Right lobe of liver (tissue), 6 donors: ENCODE measurements at regions not wholly inside any gene's neighbourhood (a gene's known extent, or its start where the extent isn't known, plus 50 kb on each side); places are given as distances from the start of the nearest gene placed in this dataset.
"Not testable (repeated sequence)": the region's sequence is repeated elsewhere in the genome, so short reads cannot be mapped to it uniquely, and the experiment has no call there.

ENCODE experiments used
- ATAC-seq, 4 donors: fragments of 200-7000 bp; cut with Tn5 transposase; one replicate each; pipeline ENCODE4 v1.9.1; 2020; ENCODE audit warnings: mild to moderate bottlenecking in 4 of 4, moderate library complexity in 4 of 4
- DNase-seq, 3 donors: peaks; one replicate each; pipeline ENCODE4 v3.0.0-alpha.2; 2020
- H3K27ac ChIP-seq, 3 donors: fragments of 200-600 bp; one replicate each; pipeline ENCODE4 v1.8.0; 2022
- H3K27me3 ChIP-seq, 2 donors: fragments of 200-600 bp; one replicate each; pipeline ENCODE4 v1.8.0; 2022
- H3K36me3 ChIP-seq, 4 donors: fragments of 200-600 bp; sonication (generic) in 1 of 4; one replicate each; pipeline versions ENCODE4 v1.5.1 to v1.8.0; 2017 to 2022; ENCODE audit warnings: control low read depth in 1 of 4
- H3K4me1 ChIP-seq, 4 donors: fragments of 200-600 bp; sonication (generic) in 1 of 4; one replicate each; pipeline versions ENCODE4 v1.5.1 to v1.8.0; 2017 to 2022; ENCODE audit warnings: control low read depth in 1 of 4
- H3K4me3 ChIP-seq, 3 donors: fragments of 200-600 bp; one replicate each; pipeline ENCODE4 v1.8.0; 2022
- H3K9me3 ChIP-seq, 4 donors: fragments of 200-600 bp; sonication (generic) in 1 of 4; one replicate each; pipeline versions ENCODE4 v1.5.1 to v1.8.0; 2017 to 2022; ENCODE audit warnings: control low read depth in 1 of 4
- POLR2A ChIP-seq: fragments of 450-650 bp; IDR thresholded peaks from one replicate; pipeline ENCODE4 v1.6.1; 2017; ENCODE audit warnings: antibody characterized with exemption, mild to moderate bottlenecking
- WGBS: methylation state at CpG from one replicate; pipeline ENCODE4 v1.1.6; 2018; ENCODE audit warnings: low coverage, low lambda C conversion rate; ENCODE audit not compliant: insufficient coverage; ENCODE audit errors: missing lambda C conversion rate; 5-methylcytosine and 5-hydroxymethylcytosine counted together
- intact Hi-C, 2 donors: fragments of 100-400 bp; cut with DNase I; formaldehyde crosslinking; loops; one replicate each; pipeline versions ENCODE4 v1.11.2 to v1.14.1; 2022
- TF ChIP-seq, protein P1 (sequence below), 4 donors: fragments of 200-600 bp in 3 of 4; fragments of 450-650 bp in 1 of 4; IDR thresholded peaks; one replicate each; pipeline versions ENCODE4 v1.5.1 to v1.8.0; 2016 to 2022; ENCODE audit warnings: antibody characterized with exemption in 4 of 4, mild to moderate bottlenecking in 2 of 4
- donor health status: DM: no; HTN: yes; CAD: no.
- donor health status: DM: no; HTN: no; CAD: no.
- donor health status: DM: no; HTN: no; CAD: no.
- donor health status: DM: no; HTN: yes; CAD: no.
- donor health status: DM: no; HTN: yes; CAD: no.

DNA sequence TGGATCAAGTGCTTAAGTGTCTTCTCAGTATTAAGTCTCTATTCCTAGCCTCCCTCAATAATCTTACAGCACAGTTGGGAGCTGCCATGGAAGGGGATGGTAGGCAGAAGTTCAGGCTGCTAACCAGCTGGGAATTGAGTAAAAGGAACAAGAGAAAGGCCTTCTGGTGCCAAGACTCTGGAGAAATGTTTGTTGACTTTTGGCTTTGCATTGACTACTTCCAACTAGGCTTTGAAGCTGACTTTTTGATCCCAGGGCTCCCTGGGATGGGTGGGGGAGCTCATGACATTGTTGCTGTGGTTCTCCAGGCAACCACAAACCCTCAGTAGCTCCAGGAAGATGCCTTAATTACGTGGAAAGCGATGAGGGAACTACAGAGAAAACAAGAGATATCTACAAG lies 85.2 kb upstream of the HTR4 start:
- H3K4me1 ChIP-seq, result peaks cover 0 to 48% (median 17%) of the 10 kb centered on the region in 4 donors
- 14% methylated on average over 2 of the region's 2 CpGs for WGBS
- no peaks in the 10 kb centered on the region for H3K9me3 ChIP-seq
- peak overlapping the region; percentile 22 to 66 (median 63) for H3K27ac ChIP-seq
- ATAC-seq (peak; percentile 59 to 77 (median 66)), DNase-seq (peak in 1 of 3 donors; percentile 66)
- H3K36me3 ChIP-seq, result no peaks in the 10 kb centered on the region
- peak overlapping the region in 1 of 3 donors; percentile 22 for H3K4me3 ChIP-seq
- intact Hi-C loops, result loop anchor here in 1 of 2 donors (10.0 kb wide), 1 partner anchor 385 kb away; no protein-coding TSS in a partner anchor
- H3K27me3 ChIP-seq, result no peaks in the 10 kb centered on the region
- no peak for TF ChIP-seq POLR2A
- TF ChIP-seq, protein P1, sequence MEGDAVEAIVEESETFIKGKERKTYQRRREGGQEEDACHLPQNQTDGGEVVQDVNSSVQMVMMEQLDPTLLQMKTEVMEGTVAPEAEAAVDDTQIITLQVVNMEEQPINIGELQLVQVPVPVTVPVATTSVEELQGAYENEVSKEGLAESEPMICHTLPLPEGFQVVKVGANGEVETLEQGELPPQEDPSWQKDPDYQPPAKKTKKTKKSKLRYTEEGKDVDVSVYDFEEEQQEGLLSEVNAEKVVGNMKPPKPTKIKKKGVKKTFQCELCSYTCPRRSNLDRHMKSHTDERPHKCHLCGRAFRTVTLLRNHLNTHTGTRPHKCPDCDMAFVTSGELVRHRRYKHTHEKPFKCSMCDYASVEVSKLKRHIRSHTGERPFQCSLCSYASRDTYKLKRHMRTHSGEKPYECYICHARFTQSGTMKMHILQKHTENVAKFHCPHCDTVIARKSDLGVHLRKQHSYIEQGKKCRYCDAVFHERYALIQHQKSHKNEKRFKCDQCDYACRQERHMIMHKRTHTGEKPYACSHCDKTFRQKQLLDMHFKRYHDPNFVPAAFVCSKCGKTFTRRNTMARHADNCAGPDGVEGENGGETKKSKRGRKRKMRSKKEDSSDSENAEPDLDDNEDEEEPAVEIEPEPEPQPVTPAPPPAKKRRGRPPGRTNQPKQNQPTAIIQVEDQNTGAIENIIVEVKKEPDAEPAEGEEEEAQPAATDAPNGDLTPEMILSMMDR (IDR thresholded peaks at IDR 0.05), result no peak

DNA sequence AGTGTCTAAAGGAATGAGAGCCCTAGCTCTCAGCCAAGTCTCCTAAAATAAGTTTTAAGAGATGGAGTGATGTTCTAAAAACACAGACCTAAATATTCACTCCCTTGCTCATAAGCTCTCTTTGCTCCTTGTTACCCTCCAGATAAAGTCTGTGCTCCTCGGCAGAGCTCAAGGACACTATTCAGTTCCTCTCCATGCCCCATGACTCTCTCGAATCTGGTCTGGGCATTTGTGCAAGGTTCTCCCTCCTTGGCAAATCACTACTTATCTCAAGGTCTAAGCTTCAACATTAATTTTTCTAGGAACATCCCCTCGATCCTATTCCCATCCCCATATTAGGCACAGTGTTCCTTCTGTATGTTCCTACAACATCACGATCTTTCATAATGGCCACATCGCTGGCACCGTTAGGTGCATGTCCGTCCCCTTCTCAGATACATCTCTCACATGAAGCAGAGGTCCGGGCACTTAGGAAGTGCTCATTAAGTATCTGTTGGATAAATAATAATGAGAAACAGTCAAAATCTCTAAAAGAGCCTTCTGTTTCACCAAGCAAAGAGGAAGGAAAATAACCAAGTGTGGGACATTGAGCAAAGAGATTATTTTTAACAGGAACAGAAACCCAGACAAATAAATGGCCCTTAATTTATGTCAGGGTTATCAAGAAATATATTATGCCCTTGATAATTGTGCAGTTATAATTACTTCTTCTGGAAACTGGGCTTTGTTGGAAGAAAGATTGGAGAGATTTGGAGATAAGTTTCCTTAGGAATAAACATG lies 85.9 kb upstream of the HTR4 start:
- DNase-seq (no peak), ATAC-seq (no peak)
- Histone ChIP-seq H3K9me3 (no peaks in the 10 kb centered on the region), H3K27me3 (no peaks in the 10 kb centered on the region), H3K27ac (peak overlapping the region in 2 of 3 donors; percentile 53 to 63), H3K4me3 (no peak overlapping the region), H3K4me1 (peaks cover 0 to 48% (median 17%) of the 10 kb centered on the region in 4 donors), H3K36me3 (no peaks in the 10 kb centered on the region)
- intact Hi-C loops, result loop anchor here (5.0 to 10.0 kb wide), 2 partner anchors 215 to 372 kb away; no protein-coding TSS in a partner anchor
- TF ChIP-seq POLR2A, result no peak
- TF ChIP-seq, protein P1 (IDR thresholded peaks at IDR 0.05), result no peak
- WGBS, result 50% methylated on average over 8 of the region's 8 CpGs

DNA sequence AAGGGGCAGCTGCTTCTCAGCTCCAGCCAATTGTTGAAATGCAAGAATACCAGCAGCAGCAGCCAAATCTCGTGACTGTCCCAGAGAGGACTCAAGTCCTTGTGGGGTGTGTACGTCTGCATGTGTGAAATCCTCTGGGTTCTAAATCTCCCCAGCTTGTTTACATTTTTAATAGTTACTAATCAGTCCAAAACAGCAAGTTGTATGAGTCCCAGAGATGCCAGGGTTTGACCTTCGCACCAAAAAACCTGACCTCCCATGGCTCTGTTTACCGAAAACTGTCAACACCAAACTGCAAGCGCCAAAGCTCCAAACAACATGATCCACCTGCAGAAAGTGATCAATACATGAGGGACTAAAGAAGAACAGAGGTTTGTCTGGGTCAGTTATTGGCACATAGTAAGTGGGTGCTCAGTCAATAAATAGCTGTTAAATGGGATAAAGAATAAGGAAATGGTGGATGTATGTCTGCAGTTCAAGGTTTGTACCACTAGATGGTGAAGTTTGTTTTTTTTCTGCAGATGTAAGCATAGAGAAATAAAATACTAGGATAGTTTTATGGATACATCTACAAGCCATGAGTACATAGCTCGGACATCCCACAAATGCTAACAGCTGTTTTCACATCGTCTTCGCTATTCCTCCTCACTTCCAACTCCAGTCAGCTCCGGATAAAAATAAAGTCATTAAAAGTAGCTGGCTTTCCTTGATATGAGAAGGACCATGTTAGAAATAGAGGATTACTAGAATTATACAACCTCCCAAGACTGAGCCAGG lies 85.3 kb upstream of the ADRB2 start:
- Histone ChIP-seq H3K27me3 (no peaks in the 10 kb centered on the region), H3K9me3 (no peaks in the 10 kb centered on the region), H3K4me3 (no peak overlapping the region), H3K36me3 (no peaks in the 10 kb centered on the region), H3K4me1 (peaks cover 0 to 48% (median 17%) of the 10 kb centered on the region in 4 donors), H3K27ac (peak overlapping the region in 1 of 3 donors; percentile 53)
- DNase-seq (peak; percentile 29 to 66 (median 55)), ATAC-seq (peak; percentile 66 to 75 (median 71))
- WGBS, result 17% methylated on average over 8 of the region's 9 CpGs
- intact Hi-C loops, result loop anchor here (5.0 to 10.0 kb wide), 2 partner anchors 214 to 371 kb away; no protein-coding TSS in a partner anchor
- no peak for TF ChIP-seq POLR2A
- TF ChIP-seq, protein P1 (IDR thresholded peaks at IDR 0.05), result peak; percentile 74 to 89 (median 76)

DNA sequence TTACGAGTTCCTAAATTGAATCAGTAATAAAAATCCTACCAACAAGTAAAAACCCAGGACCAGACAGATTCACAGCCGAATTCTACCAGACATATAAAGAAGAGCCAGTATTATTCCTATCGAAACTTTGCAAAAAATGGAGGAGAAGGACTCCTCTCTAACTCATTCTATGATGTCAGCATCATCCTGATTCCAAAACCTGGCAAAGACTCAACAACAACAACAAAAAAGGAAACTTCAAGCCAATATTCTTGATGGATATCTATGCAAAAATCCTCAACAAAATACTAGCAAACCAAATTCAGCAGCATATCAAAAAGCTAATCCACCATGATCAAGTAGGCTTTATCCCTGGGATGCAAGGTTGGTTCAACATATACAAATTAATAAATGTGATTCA lies 84.6 kb upstream of the ADRB2 start:
- not testable (repeated sequence) for H3K4me3 ChIP-seq, H3K27ac ChIP-seq, H3K36me3 ChIP-seq, H3K9me3 ChIP-seq, H3K27me3 ChIP-seq, ATAC-seq, DNase-seq
- H3K4me1 ChIP-seq, result peaks cover 0 to 48% (median 17%) of the 10 kb centered on the region in 4 donors
- intact Hi-C loops, result loop anchor here (5.0 to 10.0 kb wide), 2 partner anchors 213 to 371 kb away; no protein-coding TSS in a partner anchor
- WGBS, result 60% methylated on average over 3 of the region's 3 CpGs

DNA sequence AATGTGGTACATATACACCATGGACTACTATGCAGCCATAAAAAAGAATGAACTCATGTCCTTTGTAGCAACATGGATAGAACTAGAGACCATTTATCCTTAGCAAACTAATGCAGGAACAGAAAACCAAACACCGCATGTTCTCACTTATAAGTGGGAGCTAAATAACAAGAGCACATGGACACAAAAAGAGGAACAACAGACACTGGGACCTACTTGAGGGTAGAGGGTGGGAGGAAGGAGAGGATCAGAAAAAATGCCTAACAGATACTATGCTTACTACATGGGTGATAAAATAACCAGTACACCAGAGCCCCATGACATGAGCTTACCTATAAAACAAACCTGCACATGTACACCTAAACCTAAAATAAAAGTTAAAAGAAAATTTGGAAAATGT lies 82.0 kb upstream of the ADRB2 start:
- not testable (repeated sequence) for ATAC-seq
- intact Hi-C loops, result loop anchor here (5.0 to 10.0 kb wide), 2 partner anchors 210 to 368 kb away; no protein-coding TSS in a partner anchor

More for the DNA sequence above, 82.0 kb upstream of the ADRB2 start:
- H3K27ac ChIP-seq, H3K9me3 ChIP-seq, H3K27me3 ChIP-seq, H3K4me3 ChIP-seq, H3K36me3 ChIP-seq, DNase-seq: not testable (repeated sequence)
- WGBS, result 92% methylated on average over 1 of the region's 1 CpG
- H3K4me1 ChIP-seq, result peaks cover 0 to 24% (median 10%) of the 10 kb centered on the region in 4 donors
